ENCODE measurements at regions not wholly inside any gene's neighbourhood (a gene's known extent, or its start where the extent isn't known, plus 50 kb on each side); places are given as distances from the start of the nearest gene placed in this dataset.
A peak's percentile ranks its signal among the peaks of the same experiment; 100 is the strongest.
"Not testable (repeated sequence)": the region's sequence is repeated elsewhere in the genome, so short reads cannot be mapped to it uniquely, and the experiment has no call there.

GRCh38 chr4:125518281-125518680 is 203.5 kb downstream of the FAT4 start:
- DNase-seq: no peak

DNA sequence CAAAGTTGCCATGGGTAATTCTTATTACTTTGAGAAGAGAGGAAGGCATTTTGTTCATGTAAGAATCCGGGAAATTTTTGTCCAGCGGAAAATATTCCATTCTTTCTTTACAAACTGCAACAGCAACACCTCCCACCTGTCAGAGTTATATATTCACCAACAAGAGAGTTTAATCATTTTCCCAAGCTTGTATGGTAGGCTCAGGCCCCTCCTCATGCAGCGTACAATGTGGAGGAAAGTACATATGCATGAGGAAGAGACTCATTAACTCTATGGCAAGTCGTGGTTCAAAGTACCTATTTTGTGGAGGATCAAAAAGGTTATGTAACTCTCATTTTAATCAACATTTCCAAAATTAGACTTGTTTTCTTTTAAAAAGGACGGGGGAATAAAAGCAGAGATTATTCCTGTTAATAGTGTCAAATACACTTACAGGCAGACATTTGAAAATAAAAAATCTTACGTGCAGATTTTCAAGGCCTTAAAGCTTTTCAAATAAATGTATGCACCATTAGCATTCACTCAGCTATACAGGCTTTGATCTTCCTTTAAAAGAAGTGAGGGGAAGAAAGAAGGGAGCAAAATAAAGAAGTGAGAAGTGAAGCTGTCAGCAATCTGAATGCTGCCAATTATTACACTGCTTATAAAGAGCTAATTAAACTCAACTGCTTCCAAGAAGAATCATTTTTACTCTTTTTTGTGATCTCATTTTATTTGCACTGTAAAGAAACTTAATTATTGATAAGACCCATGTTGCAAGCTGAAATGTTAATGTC is 204.8 kb downstream of the FAT4 start:
- DNase-seq: no peak

DNA sequence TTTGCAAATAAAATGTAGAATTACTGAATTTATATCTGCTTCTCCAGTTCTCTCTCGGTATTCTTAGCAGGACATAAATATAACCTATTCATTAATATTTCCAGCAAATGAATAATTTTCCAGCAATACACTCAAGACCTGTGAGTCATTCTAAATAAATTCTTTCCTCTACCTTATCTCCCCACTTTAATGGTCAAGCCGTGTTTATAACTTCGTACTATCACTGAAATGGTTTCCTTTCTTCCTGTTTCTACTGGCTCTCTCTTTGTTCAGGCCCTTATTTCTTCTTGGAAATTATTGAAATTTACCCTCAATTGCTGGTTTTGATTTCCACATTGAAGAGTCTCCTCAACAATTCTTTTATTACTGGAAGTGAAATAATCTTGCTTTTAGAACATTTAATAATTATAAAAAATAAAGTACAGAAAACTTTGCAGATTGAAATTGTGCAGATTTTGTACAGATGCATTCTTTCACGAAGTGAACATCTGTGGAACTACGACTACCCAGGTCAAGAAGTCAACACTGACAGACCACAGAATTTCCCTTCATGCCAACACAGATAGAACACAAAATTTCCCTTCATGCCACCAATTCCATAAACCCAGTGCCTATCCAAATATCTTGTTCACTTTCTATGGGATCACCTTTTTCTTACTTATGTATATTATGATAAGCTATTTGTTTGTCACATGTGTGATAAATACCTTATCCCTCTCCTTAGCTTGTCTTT is 205.7 kb downstream of the FAT4 start:
- DNase-seq: no peak

GRCh38 chr4:125522588-125522987 is 207.8 kb downstream of the FAT4 start:
- no peak for DNase-seq

GRCh38 chr4:125522992-125523391 is 208.2 kb downstream of the FAT4 start:
- no peak for DNase-seq

GRCh38 chr4:125526420-125526819 is 211.7 kb downstream of the FAT4 start:
- DNase-seq: no peak

GRCh38 chr4:125527681-125528080 is 212.9 kb downstream of the FAT4 start:
- no peak for DNase-seq

GRCh38 chr4:125529071-125529470 is 214.3 kb downstream of the FAT4 start:
- DNase-seq: no peak

GRCh38 chr4:125538670-125539069 is 223.9 kb downstream of the FAT4 start:
- no peak for DNase-seq

DNA sequence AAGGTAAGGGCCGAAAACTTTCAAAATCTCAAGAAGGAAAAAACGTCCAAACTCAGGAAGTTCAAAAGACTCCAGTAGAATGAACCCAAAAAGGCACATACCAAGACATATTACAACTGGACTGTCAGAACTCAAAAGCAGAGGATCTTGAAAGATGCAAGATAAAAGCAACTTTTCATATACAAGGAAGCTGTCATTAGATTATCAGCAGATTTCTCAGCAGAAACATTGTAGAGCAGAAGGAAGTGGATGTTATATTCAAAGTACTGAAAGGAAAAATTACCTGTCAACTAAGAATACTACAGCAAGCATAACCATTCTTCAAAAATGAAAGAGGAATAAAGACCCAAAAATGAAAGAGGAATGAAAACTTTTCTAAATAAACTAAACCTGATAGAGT is 224.9 kb downstream of the FAT4 start:
- DNase-seq: no peak

DNA sequence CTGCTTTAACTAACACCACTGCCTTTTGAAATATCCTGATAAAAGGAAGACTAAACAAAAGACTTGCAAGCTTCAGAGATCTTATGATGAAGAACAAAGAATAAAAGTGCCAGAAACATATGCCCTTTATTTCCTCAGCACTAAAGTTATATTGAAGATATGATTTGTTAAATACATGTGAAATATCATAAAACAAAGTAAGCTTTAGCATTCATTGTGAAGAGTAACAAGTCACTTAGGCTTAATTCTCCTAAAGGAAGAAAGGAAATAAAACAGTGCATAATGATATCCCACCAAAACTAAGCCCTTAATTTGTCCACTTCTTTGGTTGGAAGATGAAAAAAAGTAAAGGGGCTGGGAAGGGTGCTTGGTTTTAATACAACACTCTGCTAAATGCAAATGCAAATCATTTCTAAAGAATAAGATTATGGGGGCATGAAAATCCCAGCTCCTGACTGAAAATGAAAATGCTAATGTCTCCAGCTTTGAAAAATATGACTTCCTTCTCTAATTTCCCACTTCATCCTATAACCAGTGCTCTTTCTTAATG is 227.2 kb downstream of the FAT4 start:
- DNase-seq: no peak

GRCh38 chr4:125546272-125546671 is 231.5 kb downstream of the FAT4 start:
- no peak for DNase-seq

GRCh38 chr4:125547836-125548235 is 233.1 kb downstream of the FAT4 start:
- peak; percentile 6 for DNase-seq

DNA sequence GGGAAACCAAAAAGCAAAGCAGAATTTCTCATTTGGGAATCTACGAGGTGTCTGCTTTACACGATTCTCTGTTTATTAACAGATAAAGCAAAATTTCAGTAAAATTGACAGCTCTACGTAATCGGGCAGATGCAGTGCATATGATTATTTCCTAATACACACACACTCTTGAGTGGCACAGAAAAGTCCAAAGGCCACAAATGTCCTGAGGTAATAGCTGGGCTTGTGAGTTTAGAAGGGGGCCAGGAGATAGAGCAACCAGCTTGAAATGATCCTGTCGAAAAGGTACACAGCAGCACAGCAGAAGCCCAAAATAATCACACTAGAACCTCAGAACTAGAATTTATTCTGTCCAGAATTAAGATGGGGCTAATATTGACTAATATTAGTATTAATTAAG is 236.0 kb downstream of the FAT4 start:
- no peak for DNase-seq

DNA sequence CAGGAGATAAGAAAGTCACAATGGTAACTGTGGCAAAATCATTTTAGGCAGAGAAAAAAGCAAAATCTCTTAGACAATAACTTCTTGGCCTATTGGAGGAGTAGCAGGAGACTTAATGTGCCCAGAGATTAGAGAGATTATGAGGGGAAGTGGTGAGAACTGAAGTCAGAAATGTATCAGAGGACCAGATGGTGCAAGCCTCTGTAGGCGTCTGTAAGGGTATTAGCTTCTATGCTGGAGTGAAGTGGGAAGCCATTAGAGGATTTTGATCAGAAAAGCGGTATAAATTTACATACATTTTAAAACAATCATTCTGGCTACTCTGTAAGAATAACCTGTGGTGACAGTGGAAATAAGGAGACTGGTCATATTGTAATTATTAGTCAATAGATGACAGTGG is 236.7 kb downstream of the FAT4 start:
- no peak for DNase-seq

GRCh38 chr4:125551967-125552366 is 237.2 kb downstream of the FAT4 start:
- DNase-seq: no peak

DNA sequence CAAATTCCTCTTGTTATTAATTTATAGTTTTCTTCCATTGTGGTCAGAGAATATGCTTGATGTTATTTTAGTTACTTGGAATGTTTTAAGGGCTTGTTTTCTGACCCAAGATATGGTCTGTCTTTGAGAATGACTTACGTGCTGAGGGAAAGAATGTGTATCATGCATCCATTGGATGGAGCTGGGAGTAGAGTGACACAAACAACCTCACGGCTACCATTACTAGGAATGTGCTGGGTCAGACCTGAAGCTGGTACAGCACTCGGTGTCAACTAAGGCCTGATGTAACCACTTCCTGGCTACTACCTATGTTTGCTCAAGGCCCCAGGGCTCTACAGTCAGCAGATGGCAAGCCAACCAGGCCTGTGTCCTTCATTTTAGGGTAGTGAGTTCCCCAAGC is 257.8 kb downstream of the FAT4 start:
- DNase-seq: no peak

- no peak for DNase-seq
Measured at GRCh38 chr4:125573368-125573767, 258.6 kb downstream of the FAT4 start.

DNA sequence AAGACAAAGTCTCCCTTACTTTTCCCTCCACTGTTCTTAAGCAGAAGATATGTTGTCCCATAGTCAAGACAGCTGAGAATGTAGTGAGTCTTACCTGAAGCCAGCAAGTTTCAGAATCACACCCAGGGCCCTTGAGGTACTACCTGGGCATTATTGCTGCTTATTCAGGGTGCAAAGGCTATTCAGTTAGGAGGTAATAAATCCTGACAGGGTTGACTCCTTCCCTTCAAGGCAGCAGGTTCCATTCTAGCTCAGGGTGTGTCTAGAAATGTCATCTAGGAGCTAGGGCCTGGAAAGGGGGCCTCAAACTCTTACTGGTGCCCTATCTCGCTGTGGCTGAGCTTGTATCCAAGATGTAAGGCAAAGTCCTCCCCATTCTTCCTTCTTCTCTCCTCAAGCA is 259.0 kb downstream of the FAT4 start:
- no peak for DNase-seq

DNA sequence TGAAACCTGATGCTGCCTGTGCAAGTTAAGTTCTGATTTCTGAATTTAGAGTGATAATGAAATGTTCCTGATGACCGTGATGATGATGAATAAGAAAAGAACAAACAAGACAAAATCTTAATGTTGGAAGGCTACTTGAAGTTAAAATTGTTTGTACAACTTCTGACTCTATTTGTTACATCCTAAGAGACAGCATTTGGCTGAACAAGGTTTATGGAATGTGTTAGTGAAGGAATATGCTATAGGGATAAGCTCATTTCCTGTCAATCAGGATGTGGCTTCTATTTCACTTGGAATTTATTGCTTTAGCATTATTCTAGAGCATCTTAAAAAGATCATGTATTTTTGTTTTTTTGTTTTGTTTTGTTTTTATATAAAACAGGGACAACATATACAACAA is 267.5 kb downstream of the FAT4 start:
- DNase-seq: peak; percentile 35

DNA sequence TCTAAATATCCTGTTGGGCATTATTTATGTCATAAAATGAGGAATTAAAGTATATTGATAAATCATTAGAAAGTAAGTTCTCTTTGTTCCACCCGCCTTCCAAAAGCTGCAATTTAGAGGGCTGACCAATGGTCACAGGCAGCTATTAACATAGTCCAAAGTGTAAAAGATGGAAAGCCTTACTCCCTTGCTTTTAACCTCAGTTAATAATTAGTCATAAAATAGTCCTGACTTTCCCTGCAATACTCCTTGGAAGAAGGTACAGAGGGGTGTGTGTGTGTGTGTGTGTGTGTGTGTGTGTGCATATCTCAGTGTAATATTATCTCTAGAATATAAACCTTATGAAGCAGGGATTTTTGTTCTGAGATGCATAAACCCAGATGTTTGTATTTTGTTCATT is 275.4 kb downstream of the FAT4 start:
- DNase-seq: no peak

GRCh38 chr4:125591290-125591689 is 276.5 kb downstream of the FAT4 start:
- no peak for DNase-seq

DNA sequence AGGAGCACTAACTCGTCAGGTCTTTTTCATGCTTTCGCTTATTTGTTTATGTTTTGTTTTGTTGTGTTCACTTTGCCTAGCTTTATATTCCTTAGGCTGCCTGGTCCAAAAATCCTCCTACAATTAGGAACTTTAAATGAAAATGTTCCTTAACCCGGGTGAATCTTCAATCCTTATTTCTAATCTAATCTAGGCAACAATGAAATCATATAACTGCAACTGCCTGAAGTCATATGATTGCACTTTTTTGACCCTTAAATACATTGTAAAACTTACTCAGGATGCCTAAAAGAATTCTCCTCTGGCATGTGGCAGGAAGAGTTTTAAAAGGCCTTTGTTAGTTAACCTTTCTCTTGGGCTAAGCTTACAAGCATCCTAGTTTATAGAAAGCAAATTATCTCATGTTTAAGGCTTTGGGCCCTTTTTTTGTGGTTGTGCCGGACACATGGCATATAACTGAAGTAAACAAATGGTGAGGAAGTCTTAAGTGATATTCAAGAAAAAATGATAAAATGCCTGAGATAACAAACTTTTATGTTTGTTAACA is 279.4 kb downstream of the FAT4 start:
- no peak for DNase-seq

GRCh38 chr4:125605926-125606325 is 291.2 kb downstream of the FAT4 start:
- not testable (repeated sequence) for DNase-seq
